NCI-H146 treated with DMSO at 0.1 percent for 48 hours (cell line): ENCODE measurements at regions not wholly inside any gene's neighbourhood (a gene's known extent, or its start where the extent isn't known, plus 50 kb on each side); places are given as distances from the start of the nearest gene placed in this dataset.

ENCODE experiments used
- DNase-seq: peaks from one replicate; lab custom pipeline; 2025; ENCODE audit not compliant: unreplicated experiment; lab: John Stamatoyannopoulos, UW

- DNase-seq, result peak; percentile 36
Observed at GRCh38 chr7:153430931-153431330, 621.3 kb upstream of the DPP6 start.

- DNase-seq, result peak; percentile 83
Observed at GRCh38 chr7:153432063-153432462, 620.1 kb upstream of the DPP6 start.

- DNase-seq, result peak; percentile 95
Observed at GRCh38 chr7:153433223-153433622, 619.0 kb upstream of the DPP6 start.

GRCh38 chr7:153440715-153441114, 611.5 kb upstream of the DPP6 start:
- no peak for DNase-seq

GRCh38 chr7:153443032-153443701, 609.0 kb upstream of the DPP6 start:
- no peak for DNase-seq

- no peak for DNase-seq
Observed at GRCh38 chr7:153444641-153445040, 607.6 kb upstream of the DPP6 start.

GRCh38 chr7:153445641-153446040, 606.6 kb upstream of the DPP6 start:
- DNase-seq, result no peak

- no peak for DNase-seq
Observed at GRCh38 chr7:153446490-153446889, 605.7 kb upstream of the DPP6 start.

GRCh38 chr7:153447011-153447410, 605.2 kb upstream of the DPP6 start:
- no peak for DNase-seq

GRCh38 chr7:153452661-153453060, 599.5 kb upstream of the DPP6 start:
- DNase-seq, result no peak

GRCh38 chr7:153454306-153454705, 597.9 kb upstream of the DPP6 start:
- no peak for DNase-seq

- DNase-seq, result peak; percentile 98
Observed at GRCh38 chr7:153457746-153458145, 594.5 kb upstream of the DPP6 start.

GRCh38 chr7:153470004-153470671, 582.1 kb upstream of the DPP6 start:
- no peak for DNase-seq

- DNase-seq, result no peak
Observed at GRCh38 chr7:153472516-153472915, 579.7 kb upstream of the DPP6 start.

GRCh38 chr7:153473185-153473584, 579.0 kb upstream of the DPP6 start:
- DNase-seq, result no peak

GRCh38 chr7:153475239-153475638, 577.0 kb upstream of the DPP6 start:
- no peak for DNase-seq

- DNase-seq, result no peak
Observed at GRCh38 chr7:153476166-153476565, 576.0 kb upstream of the DPP6 start.

- DNase-seq, result no peak
Observed at GRCh38 chr7:153496257-153496656, 555.9 kb upstream of the DPP6 start.

GRCh38 chr7:153503093-153503492, 549.1 kb upstream of the DPP6 start:
- no peak for DNase-seq

- DNase-seq, result no peak
Observed at GRCh38 chr7:153504288-153505075, 547.7 kb upstream of the DPP6 start.

GRCh38 chr7:153507885-153508284, 544.3 kb upstream of the DPP6 start:
- no peak for DNase-seq

- DNase-seq, result no peak
Observed at GRCh38 chr7:153509768-153510167, 542.4 kb upstream of the DPP6 start.
